Endodermal cell (in vitro differentiated cells): ENCODE measurements at regions not wholly inside any gene's neighbourhood (a gene's known extent, or its start where the extent isn't known, plus 50 kb on each side); places are given as distances from the start of the nearest gene placed in this dataset.
A peak's percentile ranks its signal among the peaks of the same experiment; 100 is the strongest.

Source experiments
- DNase-seq: peaks from one replicate; pipeline ENCODE4 v3.0.0-alpha.2; 2017
- H3K27ac ChIP-seq: 2 replicates; pipeline ENCODE4 v1.5.1; 2013; ENCODE audit warnings: mild to moderate bottlenecking, low read depth, low read length, moderate library complexity
- H3K27me3 ChIP-seq: 2 replicates; pipeline ENCODE4 v1.6.1; 2013; ENCODE audit warnings: mild to moderate bottlenecking, low read length, moderate library complexity; ENCODE audit not compliant: insufficient read depth, control insufficient read depth, poor library complexity, severe bottlenecking
- H3K36me3 ChIP-seq: 2 replicates; pipeline ENCODE4 v1.7.0; 2013; ENCODE audit warnings: mild to moderate bottlenecking, low read length, moderate library complexity; ENCODE audit not compliant: control insufficient read depth, insufficient read depth
- H3K4me1 ChIP-seq: one replicate; pipeline ENCODE4 v1.7.0; 2013; ENCODE audit warnings: low read length; ENCODE audit not compliant: control insufficient read depth, insufficient read depth
- H3K4me3 ChIP-seq: 2 replicates; pipeline ENCODE4 v1.5.1; 2013; ENCODE audit warnings: mild to moderate bottlenecking, low read length, moderate library complexity
- H3K9ac ChIP-seq: 2 replicates; pipeline ENCODE4 v1.6.1; 2013; ENCODE audit warnings: mild to moderate bottlenecking, low read length, moderate library complexity; ENCODE audit not compliant: poor library complexity, severe bottlenecking; ENCODE audit errors: extremely low read depth
- H3K9me3 ChIP-seq: 2 replicates; pipeline ENCODE4 v1.6.1; 2013; ENCODE audit warnings: mild to moderate bottlenecking, low read length, moderate library complexity; ENCODE audit not compliant: control insufficient read depth
- H3K27ac Mint-ChIP-seq: 2 replicates; pipeline ENCODE4 v1.8.0; 2020; ENCODE audit warnings: mixed read lengths
- H3K27me3 Mint-ChIP-seq: 2 replicates; pipeline ENCODE4 v1.8.0; 2021; ENCODE audit warnings: mild to moderate bottlenecking, mixed read lengths; ENCODE audit not compliant: insufficient read depth
- H3K36me3 Mint-ChIP-seq: 2 replicates; pipeline ENCODE4 v1.8.0; 2020; ENCODE audit warnings: low read depth, mixed read lengths
- H3K4me1 Mint-ChIP-seq: 2 replicates; pipeline ENCODE4 v1.8.0; 2020; ENCODE audit warnings: mixed read lengths
- H3K4me3 Mint-ChIP-seq: 2 replicates; pipeline ENCODE4 v1.8.0; 2020; ENCODE audit warnings: mild to moderate bottlenecking, moderate library complexity, mixed read lengths
- H3K9me3 Mint-ChIP-seq: 2 replicates; pipeline ENCODE4 v1.8.0; 2020; ENCODE audit warnings: mild to moderate bottlenecking, mixed read lengths
- CTCF ChIP-seq: fragments of 200-600 bp; sonication (generic); conservative IDR thresholded peaks from 2 replicates; pipeline ENCODE4 v1.5.0; 2021; ENCODE audit warnings: antibody characterized with exemption, mild to moderate bottlenecking
- WGBS, 2 experiments: methylation state at CpG; one replicate each; pipeline versions ENCODE4 v1.1.5 to v1.1.7; 2013; ENCODE audit warnings: missing lambda C conversion rate in 2 of 2, mixed read lengths in 1 of 2; ENCODE audit not compliant: insufficient coverage in 1 of 2, insufficient read length in 1 of 2; 5-methylcytosine and 5-hydroxymethylcytosine counted together

- H3K27ac ChIP-seq: no peak overlapping the region
- H3K9ac ChIP-seq: no peak overlapping the region
- no peaks in the 10 kb centered on the region for H3K36me3 ChIP-seq
- H3K4me3 Mint-ChIP-seq: no peak overlapping the region
- H3K9me3 ChIP-seq: no peaks in the 10 kb centered on the region
- H3K9me3 Mint-ChIP-seq: no peaks in the 10 kb centered on the region
- no peak for TF ChIP-seq CTCF
- no peak overlapping the region for H3K4me3 ChIP-seq
- DNase-seq: no peak
- no peaks in the 10 kb centered on the region for H3K4me1 ChIP-seq
- peaks cover 3% of the 10 kb centered on the region for H3K4me1 Mint-ChIP-seq
- H3K27me3 ChIP-seq: peaks cover 4% of the 10 kb centered on the region
- 100% methylated on average over 3 of the region's 3 CpGs; no CpG with 5 or more reads in 1 of the 2 experiments for WGBS, 2 experiments
- no peaks in the 10 kb centered on the region for H3K36me3 Mint-ChIP-seq
- no peak overlapping the region for H3K27ac Mint-ChIP-seq
- H3K27me3 Mint-ChIP-seq: peaks cover 40% of the 10 kb centered on the region
These were observed 252.6 kb downstream of the CDK5RAP2 start for GRCh38 chr9:120327322-120327721.

- no peak overlapping the region for H3K9ac ChIP-seq
- no peak overlapping the region for H3K27ac ChIP-seq
- H3K9me3 ChIP-seq: no peaks in the 10 kb centered on the region
- peaks cover 4% of the 10 kb centered on the region for H3K27me3 ChIP-seq
- Mint-ChIP-seq H3K4me1 (peaks cover 3% of the 10 kb centered on the region), H3K9me3 (no peaks in the 10 kb centered on the region), H3K4me3 (no peak overlapping the region), H3K27me3 (peaks cover 38% of the 10 kb centered on the region), H3K36me3 (no peaks in the 10 kb centered on the region), H3K27ac (no peak overlapping the region)
- 91% methylated on average over 4 of the region's 4 CpGs; no CpG with 5 or more reads in 1 of the 2 experiments for WGBS, 2 experiments
- no peak overlapping the region for H3K4me3 ChIP-seq
- DNase-seq: no peak
- no peak for TF ChIP-seq CTCF
- H3K36me3 ChIP-seq: no peaks in the 10 kb centered on the region
- no peaks in the 10 kb centered on the region for H3K4me1 ChIP-seq
These were observed 253.8 kb downstream of the CDK5RAP2 start for GRCh38 chr9:120326049-120326693.

GRCh38 chr9:120324996-120325642 is 254.8 kb downstream of the CDK5RAP2 start:
- H3K27me3 ChIP-seq: peaks cover 4% of the 10 kb centered on the region
- no peaks in the 10 kb centered on the region for H3K9me3 ChIP-seq
- no peak overlapping the region for H3K9ac ChIP-seq
- no peak overlapping the region for H3K27ac Mint-ChIP-seq
- DNase-seq: peak; percentile 88
- no peaks in the 10 kb centered on the region for H3K36me3 Mint-ChIP-seq
- peaks cover 36% of the 10 kb centered on the region for H3K27me3 Mint-ChIP-seq
- no peak overlapping the region for H3K4me3 Mint-ChIP-seq
- no peak overlapping the region for H3K27ac ChIP-seq
- no peaks in the 10 kb centered on the region for H3K36me3 ChIP-seq
- WGBS, 2 experiments: 63 to 65% methylated on average over 4 to 5 of the region's 5 CpGs
- no peak overlapping the region for H3K4me3 ChIP-seq
- H3K9me3 Mint-ChIP-seq: no peaks in the 10 kb centered on the region
- peaks cover 3% of the 10 kb centered on the region for H3K4me1 Mint-ChIP-seq
- H3K4me1 ChIP-seq: no peaks in the 10 kb centered on the region
- TF ChIP-seq CTCF: peak; percentile 80
